KOPT-K1 (cell line): ENCODE measurements at regions not wholly inside any gene's neighbourhood (a gene's known extent, or its start where the extent isn't known, plus 50 kb on each side); places are given as distances from the start of the nearest gene placed in this dataset.
A peak's percentile ranks its signal among the peaks of the same experiment; 100 is the strongest.
"Not testable (repeated sequence)": the region's sequence is repeated elsewhere in the genome, so short reads cannot be mapped to it uniquely, and the experiment has no call there.

ENCODE experiments used
- H3K27ac ChIP-seq: fragments of 200-600 bp; sonication (generic); 2 replicates; pipeline ENCODE4 v1.5.1; 2016; ENCODE audit warnings: antibody characterized with exemption, mild to moderate bottlenecking, low read depth, low read length; ENCODE audit not compliant: poor library complexity, severe bottlenecking
- H3K36me3 ChIP-seq: fragments of 200-600 bp; sonication (generic); 2 replicates; pipeline ENCODE4 v1.5.1; 2017; ENCODE audit warnings: antibody characterized with exemption, mild to moderate bottlenecking, low read length, moderate library complexity; ENCODE audit not compliant: insufficient read depth
- H3K9me3 ChIP-seq: fragments of 200-600 bp; sonication (generic); 2 replicates; pipeline ENCODE4 v1.5.1; 2017; ENCODE audit warnings: antibody characterized with exemption, low read length, mild to moderate bottlenecking; ENCODE audit not compliant: insufficient read depth, poor library complexity, severe bottlenecking

DNA sequence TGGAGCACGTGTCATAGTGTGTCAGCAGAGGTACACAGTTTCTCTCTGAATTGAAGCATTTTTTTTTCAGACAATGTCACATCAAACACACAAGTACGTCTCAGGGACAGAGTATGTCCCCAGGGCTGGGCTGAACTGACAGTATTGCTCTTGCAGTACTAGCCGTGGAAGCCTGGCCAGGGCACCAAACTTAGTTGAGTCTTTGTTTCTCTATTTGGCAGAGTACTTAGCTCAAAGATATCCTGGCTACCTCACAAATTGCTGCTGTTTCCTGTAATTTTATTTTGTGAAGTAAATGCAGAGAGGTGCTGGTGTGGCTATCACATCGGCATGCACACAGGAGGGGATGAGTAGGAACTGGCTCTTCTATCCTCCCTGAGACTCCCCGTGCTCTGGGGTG is 691.6 kb upstream of the HS6ST1 start:
- Histone ChIP-seq H3K27ac (no peak overlapping the region), H3K9me3 (no peaks in the 10 kb centered on the region), H3K36me3 (no peaks in the 10 kb centered on the region)

DNA sequence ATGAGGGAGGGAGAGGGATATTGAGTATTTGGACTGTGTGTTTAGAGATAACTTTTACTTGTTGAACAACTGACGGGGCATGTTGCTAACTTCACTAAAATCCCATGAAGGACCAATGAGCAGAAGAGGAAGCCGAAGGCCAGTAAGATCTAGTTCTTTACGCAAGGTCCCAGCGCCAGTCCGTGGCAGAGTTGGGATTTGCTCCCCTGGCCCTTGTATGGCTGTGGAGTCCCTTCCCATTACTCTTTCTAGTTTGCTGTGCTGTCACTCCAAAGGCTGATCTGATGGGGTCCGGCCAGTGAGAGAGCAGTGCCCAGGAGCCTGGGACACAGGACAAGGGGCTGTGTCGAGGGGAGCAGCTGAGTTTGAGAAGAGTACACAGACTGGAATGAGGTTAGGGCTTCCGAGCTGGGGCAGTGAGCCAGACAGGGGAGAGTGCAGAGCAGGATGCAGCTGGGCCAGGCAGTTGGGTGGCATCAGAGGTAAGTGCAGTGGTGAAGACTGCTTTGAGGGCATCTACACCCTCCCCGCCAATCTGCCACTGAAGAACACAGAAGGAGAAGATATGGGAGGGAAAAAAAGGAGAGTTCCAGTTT is 692.9 kb upstream of the HS6ST1 start:
- no peaks in the 10 kb centered on the region for H3K36me3 ChIP-seq
- H3K9me3 ChIP-seq, result no peaks in the 10 kb centered on the region
- H3K27ac ChIP-seq, result no peak overlapping the region

DNA sequence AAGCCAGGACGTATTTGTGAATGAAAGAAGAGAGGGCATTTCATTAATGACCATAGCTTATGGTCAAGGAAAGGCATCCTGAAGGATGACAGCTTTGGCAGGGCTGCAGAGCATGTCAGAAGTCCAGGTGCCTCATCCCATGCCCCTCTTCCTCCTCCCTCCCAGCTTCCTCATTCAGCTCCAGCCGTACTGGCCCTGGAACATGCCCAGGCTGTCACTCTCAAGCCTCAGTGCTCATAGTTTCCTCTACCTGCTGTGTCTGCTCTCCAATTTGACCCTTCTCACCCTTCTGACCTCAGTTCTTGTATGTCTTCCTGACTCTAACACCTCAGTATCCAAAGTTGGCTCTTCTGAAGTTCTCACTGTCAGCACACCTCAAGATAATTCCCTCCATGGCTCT is 695.8 kb upstream of the HS6ST1 start:
- Histone ChIP-seq H3K36me3 (no peaks in the 10 kb centered on the region), H3K27ac (no peak overlapping the region), H3K9me3 (no peaks in the 10 kb centered on the region)

DNA sequence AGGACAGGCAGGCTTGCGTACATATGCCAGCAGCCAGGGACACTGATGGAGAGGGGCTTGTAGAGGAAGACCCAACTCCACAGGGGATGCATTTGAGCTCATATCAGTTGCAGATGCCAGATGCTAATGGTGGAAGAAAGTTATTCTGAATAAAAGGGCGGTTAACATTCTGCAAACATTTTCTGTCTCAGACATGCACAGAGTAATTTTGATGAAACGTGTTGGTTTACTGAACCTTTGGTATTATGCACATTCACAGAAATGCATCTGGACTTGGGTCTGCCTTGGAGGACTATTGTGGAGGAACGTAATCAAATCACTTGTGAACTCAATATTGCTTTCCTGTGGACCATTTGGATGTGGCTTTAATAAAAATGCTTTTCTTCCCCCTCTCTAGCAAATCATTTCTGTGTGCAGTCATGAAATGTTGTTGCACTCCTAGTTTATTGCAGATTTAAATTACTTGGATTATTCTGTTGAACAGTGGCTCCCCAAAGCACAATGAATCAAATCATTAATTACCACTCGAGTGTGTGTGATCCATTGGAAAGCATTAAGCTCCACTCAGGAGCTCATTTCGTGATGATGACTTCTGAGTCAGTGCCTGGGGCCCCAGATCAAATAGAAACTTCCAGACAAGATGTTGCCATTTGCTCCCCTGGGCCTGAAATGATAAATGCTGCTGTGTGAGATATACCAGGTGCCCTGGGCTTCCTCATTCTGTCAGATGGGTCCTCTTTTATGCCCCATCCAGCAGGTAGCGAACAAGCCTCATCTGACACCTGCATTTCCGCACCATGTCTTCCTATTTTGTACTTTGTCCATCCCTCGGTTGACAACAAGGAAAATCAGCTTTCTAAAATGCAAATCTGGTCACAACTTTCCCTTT is 697.0 kb upstream of the HS6ST1 start:
- Histone ChIP-seq H3K9me3 (no peaks in the 10 kb centered on the region), H3K36me3 (no peaks in the 10 kb centered on the region), H3K27ac (no peak overlapping the region)

DNA sequence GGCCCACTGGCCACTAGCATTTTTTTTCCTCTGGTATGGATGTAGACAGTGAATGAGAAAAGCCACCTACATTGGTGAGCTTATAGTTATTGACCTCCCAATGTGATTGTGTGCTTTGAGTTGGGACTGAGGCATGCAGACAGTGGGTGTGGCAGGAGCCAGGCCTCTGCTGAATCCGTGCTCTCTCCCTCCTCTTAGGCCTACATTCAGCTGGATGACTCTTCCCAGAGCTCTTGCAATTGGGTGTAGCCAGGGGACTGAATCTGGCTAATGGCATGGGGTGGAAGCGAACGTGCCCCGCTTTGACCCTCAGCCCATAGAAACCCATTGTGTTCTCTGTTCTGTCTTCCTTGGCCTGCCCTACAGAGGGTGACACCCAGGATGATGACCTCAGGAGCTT is 698.3 kb upstream of the HS6ST1 start:
- Histone ChIP-seq H3K9me3 (no peaks in the 10 kb centered on the region), H3K27ac (no peak overlapping the region), H3K36me3 (no peaks in the 10 kb centered on the region)

DNA sequence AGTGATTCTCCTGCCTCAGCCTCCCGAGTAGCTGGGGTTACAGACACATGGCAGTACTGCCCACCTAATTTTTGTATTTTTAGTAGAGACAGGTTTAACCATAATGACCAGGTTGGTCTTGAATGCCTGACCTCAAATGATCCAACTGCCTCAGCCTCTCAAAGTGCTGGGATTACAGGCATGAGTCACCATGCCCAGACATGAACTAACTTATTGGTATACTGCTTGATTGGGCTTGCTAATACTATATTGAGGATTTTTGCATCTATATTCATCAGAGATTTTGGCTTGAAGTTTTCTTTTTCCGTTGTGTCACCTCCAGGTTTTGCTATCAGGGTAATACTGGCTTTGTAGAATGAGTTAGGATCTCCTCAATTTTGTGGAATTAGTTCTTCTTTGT is 706.1 kb upstream of the HS6ST1 start:
- no peaks in the 10 kb centered on the region for H3K9me3 ChIP-seq
- H3K27ac ChIP-seq, result no peak overlapping the region

DNA sequence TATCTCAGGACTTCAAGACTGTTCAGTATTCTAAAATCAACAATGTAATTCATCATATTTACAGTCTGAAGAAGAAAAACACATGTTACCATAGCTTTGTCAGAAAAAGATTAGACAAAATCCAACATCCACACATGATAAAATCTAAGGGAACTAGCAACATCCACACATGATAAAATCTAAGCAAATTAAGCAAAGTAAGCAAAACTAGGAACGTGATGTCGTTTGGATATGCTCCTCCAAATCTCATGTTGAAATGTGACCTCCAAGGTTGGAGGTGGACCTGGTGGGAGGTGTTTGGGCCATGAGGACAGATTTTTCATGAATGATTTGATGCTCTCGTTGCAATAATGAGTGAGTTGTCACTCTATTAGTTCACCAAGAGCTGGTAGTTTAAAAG is 717.3 kb upstream of the HS6ST1 start:
- H3K36me3 ChIP-seq, result no peaks in the 10 kb centered on the region
- H3K9me3 ChIP-seq, result no peaks in the 10 kb centered on the region
- no peak overlapping the region for H3K27ac ChIP-seq

More for the DNA sequence above, 706.1 kb upstream of the HS6ST1 start:
- H3K36me3 ChIP-seq, result no peaks in the 10 kb centered on the region

DNA sequence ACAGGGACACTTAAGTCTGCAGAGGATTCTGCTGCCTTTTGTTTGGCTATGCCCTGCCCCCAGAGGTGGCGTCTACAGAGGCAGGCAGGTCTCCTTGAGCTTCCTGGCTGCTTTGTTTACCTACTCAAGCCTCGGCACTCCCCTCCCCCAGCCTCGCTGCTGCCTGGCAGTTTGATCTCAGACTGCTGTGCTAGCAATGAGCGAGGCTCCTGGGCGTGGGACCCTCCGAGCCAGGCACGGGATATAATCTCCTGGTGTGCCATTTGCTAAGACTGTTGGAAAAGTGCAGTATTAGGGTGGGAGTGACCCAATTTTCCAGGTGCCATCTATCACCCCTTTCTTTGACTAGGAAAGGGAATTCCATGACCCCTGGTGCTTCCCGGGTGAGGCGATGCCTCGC is 725.0 kb upstream of the HS6ST1 start:
- H3K27ac ChIP-seq, H3K36me3 ChIP-seq: not testable (repeated sequence)

DNA sequence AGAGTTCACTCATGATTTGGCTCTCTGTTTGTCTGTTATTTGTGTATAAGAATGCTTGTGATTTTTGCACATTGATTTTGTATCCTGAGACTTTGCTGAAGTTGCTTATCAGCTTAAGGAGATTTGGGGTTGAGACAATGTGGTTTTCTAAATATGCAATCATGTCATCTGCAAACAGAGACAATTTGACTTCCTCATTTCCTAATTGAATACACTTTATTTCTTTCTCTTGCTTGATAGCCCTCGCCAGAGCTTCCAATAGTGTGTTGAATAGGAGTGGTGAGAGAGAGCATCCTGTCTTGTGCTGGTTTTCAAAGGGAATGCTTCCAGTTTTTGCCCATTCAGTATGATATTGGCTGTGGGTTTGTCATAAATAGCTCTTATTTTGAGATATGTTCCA is 727.8 kb upstream of the HS6ST1 start:
- H3K36me3 ChIP-seq, H3K27ac ChIP-seq, H3K9me3 ChIP-seq: not testable (repeated sequence)

More for the DNA sequence above, 725.0 kb upstream of the HS6ST1 start:
- H3K9me3 ChIP-seq, result not testable (repeated sequence)

DNA sequence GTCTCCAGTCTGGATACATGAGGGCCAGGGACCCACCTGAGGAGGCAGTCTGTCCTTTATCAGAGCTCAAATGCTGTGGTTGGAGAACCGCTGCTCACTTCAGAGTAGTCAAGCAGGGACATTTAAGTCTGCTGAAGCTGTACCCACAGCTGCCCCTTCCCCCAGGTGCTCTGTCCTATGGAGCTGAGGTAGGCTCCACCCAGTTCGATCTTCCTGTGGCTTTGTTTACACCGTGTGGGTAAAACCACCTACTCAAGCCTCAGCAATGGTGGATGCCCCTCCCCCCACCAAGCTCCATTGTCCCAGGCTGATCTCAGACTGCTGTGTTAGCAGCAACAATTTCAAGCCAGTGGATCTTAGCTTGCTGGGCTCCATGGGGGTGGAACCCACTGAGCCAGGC is 731.4 kb upstream of the HS6ST1 start:
- Histone ChIP-seq H3K27ac (peak overlapping the region; percentile 24), H3K36me3 (no peaks in the 10 kb centered on the region), H3K9me3 (no peaks in the 10 kb centered on the region)

DNA sequence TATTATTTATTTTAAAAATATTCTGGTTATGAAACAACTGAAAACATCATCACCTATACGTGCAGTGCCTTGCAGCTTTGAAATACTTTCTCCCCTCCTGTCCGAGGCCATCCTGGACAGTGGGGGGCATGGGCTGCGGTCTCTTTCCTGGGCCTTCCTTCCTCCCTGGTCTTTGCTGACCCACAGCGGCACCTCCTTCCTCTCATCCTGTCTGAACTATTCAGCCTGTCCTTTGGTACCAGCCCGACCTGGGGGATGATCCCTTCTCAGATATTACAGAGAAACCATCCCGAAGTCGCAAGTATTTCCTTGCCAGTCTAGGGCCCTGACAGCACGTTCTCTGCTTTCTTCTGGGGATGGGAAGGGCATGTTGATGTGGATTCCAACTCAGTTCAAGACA is 736.6 kb upstream of the HS6ST1 start:
- no peaks in the 10 kb centered on the region for H3K9me3 ChIP-seq

DNA sequence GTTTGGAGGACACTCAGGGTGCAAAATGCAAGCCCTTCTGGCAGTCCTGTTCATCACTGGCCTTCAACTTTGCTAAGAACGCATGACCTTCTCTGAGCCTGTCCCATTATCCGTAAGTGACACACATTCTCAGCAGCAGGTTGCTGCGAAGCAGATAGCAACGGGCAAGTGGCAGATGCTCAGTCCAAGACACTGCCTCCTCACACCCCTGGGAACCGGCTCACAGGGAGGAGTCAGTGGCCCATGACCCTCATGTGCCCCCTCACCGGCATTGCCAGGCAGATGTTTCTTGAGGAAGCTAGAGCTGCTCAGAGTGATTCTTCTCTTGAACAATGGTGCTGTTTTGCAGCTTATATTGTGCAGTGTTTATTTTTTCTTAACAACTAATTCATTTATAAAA is 737.2 kb upstream of the HS6ST1 start:
- Histone ChIP-seq H3K9me3 (no peaks in the 10 kb centered on the region), H3K36me3 (no peaks in the 10 kb centered on the region), H3K27ac (no peak overlapping the region)

More for the DNA sequence above, 736.6 kb upstream of the HS6ST1 start:
- no peaks in the 10 kb centered on the region for H3K36me3 ChIP-seq
- H3K27ac ChIP-seq, result no peak overlapping the region

DNA sequence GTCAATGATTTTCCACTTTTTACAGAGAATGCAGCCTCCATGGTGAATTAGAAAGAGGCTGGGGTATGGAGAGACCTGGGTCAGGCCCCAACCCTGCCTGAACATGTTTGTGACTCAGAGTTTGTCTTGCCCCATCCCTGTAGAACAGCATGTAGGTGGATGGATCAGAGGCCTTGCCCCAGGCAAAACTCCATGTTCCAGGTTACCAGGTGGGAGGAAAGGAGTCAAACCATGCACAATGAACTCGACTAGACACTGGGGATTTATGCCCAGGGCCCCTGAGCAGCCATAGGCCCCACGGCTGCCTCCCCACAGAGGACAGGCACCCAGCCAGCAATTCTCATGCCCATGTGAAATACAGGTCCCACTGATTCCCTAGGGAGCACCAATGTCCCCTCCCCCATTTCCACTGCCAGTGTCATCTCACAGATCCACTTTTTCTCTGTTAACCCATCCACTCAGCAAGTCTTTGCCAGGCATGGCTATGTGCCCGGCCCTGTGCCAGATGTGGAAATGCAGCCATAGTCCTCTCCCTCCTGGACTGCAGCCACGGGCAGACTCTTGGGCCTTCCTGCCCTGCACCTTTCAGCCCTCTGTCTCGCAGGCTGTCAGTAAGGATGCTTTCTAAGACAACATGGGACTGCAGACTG is 737.8 kb upstream of the HS6ST1 start:
- H3K9me3 ChIP-seq, result no peaks in the 10 kb centered on the region
- no peaks in the 10 kb centered on the region for H3K36me3 ChIP-seq
- H3K27ac ChIP-seq, result no peak overlapping the region

DNA sequence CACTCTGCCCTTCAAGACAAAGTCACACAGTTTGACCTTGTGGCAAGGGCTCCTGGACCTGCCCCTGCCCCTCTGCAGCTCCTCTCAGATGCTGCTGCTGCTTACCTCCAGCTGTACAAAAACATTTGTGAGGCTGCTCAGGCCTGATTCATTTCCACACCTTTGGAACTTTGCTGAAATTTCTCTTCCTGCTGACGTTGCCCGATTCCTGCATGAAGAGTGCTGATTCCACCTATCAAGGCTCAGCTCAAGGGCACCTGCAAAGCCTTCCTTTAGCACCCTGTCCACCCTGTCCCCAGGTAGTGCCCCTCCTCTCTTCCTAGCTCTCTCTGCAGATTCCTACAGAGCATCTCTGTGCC is 738.3 kb upstream of the HS6ST1 start:
- Histone ChIP-seq H3K27ac (no peak overlapping the region), H3K9me3 (no peaks in the 10 kb centered on the region), H3K36me3 (no peaks in the 10 kb centered on the region)

DNA sequence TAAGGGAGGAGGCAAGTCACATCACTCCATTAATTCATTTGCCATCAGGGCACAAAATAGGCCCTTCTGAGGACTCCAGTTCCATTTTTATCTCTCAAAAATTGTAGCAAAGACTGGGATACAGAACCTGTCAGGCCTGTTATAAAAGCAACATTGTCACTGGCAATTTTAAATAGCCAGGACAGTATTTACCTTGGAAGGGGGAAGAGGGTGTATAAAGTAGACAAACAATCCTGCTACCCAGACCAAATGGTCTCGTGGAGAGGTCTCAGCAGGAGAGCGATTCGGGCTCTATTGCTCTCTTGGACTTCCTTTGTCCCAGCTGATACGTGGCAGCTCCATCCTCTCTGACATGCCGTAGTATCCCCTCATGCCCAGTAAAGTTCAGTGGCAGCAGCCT is 740.3 kb upstream of the HS6ST1 start:
- no peaks in the 10 kb centered on the region for H3K36me3 ChIP-seq
- no peak overlapping the region for H3K27ac ChIP-seq
- no peaks in the 10 kb centered on the region for H3K9me3 ChIP-seq
